ENCODE measurements at regions not wholly inside any gene's neighbourhood (a gene's known extent, or its start where the extent isn't known, plus 50 kb on each side); places are given as distances from the start of the nearest gene placed in this dataset.
"Not testable (repeated sequence)": the region's sequence is repeated elsewhere in the genome, so short reads cannot be mapped to it uniquely, and the experiment has no call there.

GRCh38 chr2:88802026-88802425 is 110.6 kb downstream of the RPIA start:
- H3K4me2 ChIP-seq (ENCODE audit: control insufficient read depth, insufficient read depth); H3K4me3 ChIP-seq; in situ Hi-C loops (cut with MboI); H4K20me1 ChIP-seq (ENCODE audit: control insufficient read depth, insufficient read depth); ATAC-seq; H3K36me3 ChIP-seq (ENCODE audit: control insufficient read depth in 2 of 2, insufficient read depth in 2 of 2, low read length in 1 of 2); intact Hi-C loops (cut with micrococcal nuclease; ENCODE audit: unreplicated experiment); H3K79me2 ChIP-seq (ENCODE audit: control insufficient read depth, insufficient read depth, low read length); DNase-seq (ENCODE audit: low read depth, low spot score); H3K27ac ChIP-seq (ENCODE audit: control insufficient read depth, insufficient read depth); FAIRE-seq; RAD21 ChIA-PET (ENCODE audit: unreplicated experiment); H2AFZ ChIP-seq (ENCODE audit: control insufficient read depth, low read depth, low read length); H3K9me3 ChIP-seq (replicated peaks; ENCODE audit: control insufficient read depth, insufficient read depth, low read length); SMC1A ChIA-PET (ENCODE audit: uncharacterized antibody, unreplicated experiment); H3K4me1 ChIP-seq (ENCODE audit: control insufficient read depth, insufficient read depth, low read length); BruUV-seq (replicated peaks); H3K9ac ChIP-seq (ENCODE audit: control insufficient read depth, insufficient read depth, low read length); H3K27me3 ChIP-seq (replicated peaks in 1 of 2; ENCODE audit: control insufficient read depth in 2 of 2, insufficient read depth in 2 of 2, low read length in 1 of 2); POLR2A ChIA-PET; CTCF ChIA-PET: not testable (repeated sequence)
- WGBS (ENCODE audit: insufficient coverage, insufficient replicate concordance, low lambda C conversion rate, missing lambda C conversion rate), result 60% methylated on average over 2 of the region's 2 CpGs

GRCh38 chr2:88807237-88807962 is 115.9 kb downstream of the RPIA start:
- H4K20me1 ChIP-seq (ENCODE audit: control insufficient read depth, insufficient read depth), result no peaks in the 10 kb centered on the region
- BruUV-seq (replicated peaks), result no TSS peak
- H3K79me2 ChIP-seq (ENCODE audit: control insufficient read depth, insufficient read depth, low read length), result no peaks in the 10 kb centered on the region
- H3K9ac ChIP-seq (ENCODE audit: control insufficient read depth, insufficient read depth, low read length), result no peak overlapping the region
- no peaks in the 10 kb centered on the region; a peak in 1 of 4 replicates for H3K27me3 ChIP-seq (replicated peaks in 1 of 2; ENCODE audit: control insufficient read depth in 2 of 2, insufficient read depth in 2 of 2, low read length in 1 of 2)
- in situ Hi-C loops (cut with MboI), result no loop called here
- no peaks in the 10 kb centered on the region for H3K9me3 ChIP-seq (replicated peaks; ENCODE audit: control insufficient read depth, insufficient read depth, low read length)
- no peak for FAIRE-seq
- SMC1A ChIA-PET (ENCODE audit: uncharacterized antibody, unreplicated experiment), result no interaction called here
- WGBS (ENCODE audit: insufficient coverage, insufficient replicate concordance, low lambda C conversion rate, missing lambda C conversion rate), result 51% methylated on average over 5 of the region's 5 CpGs
- H3K4me2 ChIP-seq (ENCODE audit: control insufficient read depth, insufficient read depth), result no peak overlapping the region
- ATAC-seq, result no peak
- no peaks in the 10 kb centered on the region for H3K36me3 ChIP-seq (ENCODE audit: control insufficient read depth in 2 of 2, insufficient read depth in 2 of 2, low read length in 1 of 2)
- CTCF ChIA-PET, result no interaction called here
- intact Hi-C loops (cut with micrococcal nuclease; ENCODE audit: unreplicated experiment), result no loop called here
- no peak overlapping the region for H3K4me3 ChIP-seq
- no peak overlapping the region for H2AFZ ChIP-seq (ENCODE audit: control insufficient read depth, low read depth, low read length)
- H3K27ac ChIP-seq (ENCODE audit: control insufficient read depth, insufficient read depth), result no peak overlapping the region
- no peaks in the 10 kb centered on the region for H3K4me1 ChIP-seq (ENCODE audit: control insufficient read depth, insufficient read depth, low read length)
- no peak for DNase-seq (ENCODE audit: low read depth, low spot score)
- POLR2A ChIA-PET, result no interaction called here
- RAD21 ChIA-PET (ENCODE audit: unreplicated experiment), result no interaction called here
- TF ChIP-seq ZBTB11 (CRISPR knock-in tag; IDR thresholded peaks at IDR 0.05), result no peak
- TF ChIP-seq MYC (IDR thresholded peaks at IDR 0.05; ENCODE audit: insufficient read depth, insufficient read length, insufficient replicate concordance, low read length, severe bottlenecking), result no peak
- TF ChIP-seq E2F8 (IDR thresholded peaks at IDR 0.05; ENCODE audit: low read depth, partially characterized antibody), result no peak
- TF ChIP-seq PBX3 (IDR thresholded peaks at IDR 0.05; ENCODE audit: insufficient replicate concordance, low read depth, low read length), result no peak
- no peak for TF ChIP-seq CHD1 (IDR thresholded peaks at IDR 0.05; ENCODE audit: low read depth, low read length)
